ENCODE measurements at regions not wholly inside any gene's neighbourhood (a gene's known extent, or its start where the extent isn't known, plus 50 kb on each side); places are given as distances from the start of the nearest gene placed in this dataset.

DNA sequence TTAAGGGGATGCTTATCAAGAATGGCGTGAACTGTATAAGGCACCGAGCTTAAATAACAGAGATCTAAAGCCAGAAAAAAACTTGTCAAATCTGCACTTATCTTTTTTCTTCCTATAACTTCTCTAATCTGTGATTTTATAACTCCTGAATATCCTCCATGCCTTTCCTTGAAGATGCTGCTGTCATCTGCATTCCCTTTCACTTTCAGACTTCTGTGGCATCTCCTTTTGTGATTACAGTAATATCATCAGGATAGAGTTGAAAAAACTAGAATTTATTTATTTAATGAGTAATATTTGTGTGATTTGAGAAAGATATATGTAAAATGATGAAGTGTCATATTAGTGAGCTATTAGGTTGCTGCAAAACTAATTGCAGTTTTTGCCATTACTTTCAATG, 357.8 kb upstream of the PTBP2 start:
- TF ChIP-seq, protein P1, sequence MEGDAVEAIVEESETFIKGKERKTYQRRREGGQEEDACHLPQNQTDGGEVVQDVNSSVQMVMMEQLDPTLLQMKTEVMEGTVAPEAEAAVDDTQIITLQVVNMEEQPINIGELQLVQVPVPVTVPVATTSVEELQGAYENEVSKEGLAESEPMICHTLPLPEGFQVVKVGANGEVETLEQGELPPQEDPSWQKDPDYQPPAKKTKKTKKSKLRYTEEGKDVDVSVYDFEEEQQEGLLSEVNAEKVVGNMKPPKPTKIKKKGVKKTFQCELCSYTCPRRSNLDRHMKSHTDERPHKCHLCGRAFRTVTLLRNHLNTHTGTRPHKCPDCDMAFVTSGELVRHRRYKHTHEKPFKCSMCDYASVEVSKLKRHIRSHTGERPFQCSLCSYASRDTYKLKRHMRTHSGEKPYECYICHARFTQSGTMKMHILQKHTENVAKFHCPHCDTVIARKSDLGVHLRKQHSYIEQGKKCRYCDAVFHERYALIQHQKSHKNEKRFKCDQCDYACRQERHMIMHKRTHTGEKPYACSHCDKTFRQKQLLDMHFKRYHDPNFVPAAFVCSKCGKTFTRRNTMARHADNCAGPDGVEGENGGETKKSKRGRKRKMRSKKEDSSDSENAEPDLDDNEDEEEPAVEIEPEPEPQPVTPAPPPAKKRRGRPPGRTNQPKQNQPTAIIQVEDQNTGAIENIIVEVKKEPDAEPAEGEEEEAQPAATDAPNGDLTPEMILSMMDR (IDR thresholded peaks at IDR 0.05; ENCODE audit: insufficient read depth, low read depth, low read length): no peak
- no peak for TF ChIP-seq EZH2 (IDR thresholded peaks at IDR 0.05; ENCODE audit: insufficient read depth, low read length)

Measured in astrocyte (in vitro differentiated cells and primary cell).